HT-29 (cell line): ENCODE measurements at regions not wholly inside any gene's neighbourhood (a gene's known extent, or its start where the extent isn't known, plus 50 kb on each side); places are given as distances from the start of the nearest gene placed in this dataset.
"Not testable (repeated sequence)": the region's sequence is repeated elsewhere in the genome, so short reads cannot be mapped to it uniquely, and the experiment has no call there.

Experiments used
- DNase-seq: peaks from one replicate; pipeline ENCODE4 v3.0.0-alpha.2; 2015; ENCODE audit warnings: low spot score

GRCh38 chr13:80527400-80527799 is 186.5 kb upstream of the SPRY2 start:
- DNase-seq: no peak

DNA sequence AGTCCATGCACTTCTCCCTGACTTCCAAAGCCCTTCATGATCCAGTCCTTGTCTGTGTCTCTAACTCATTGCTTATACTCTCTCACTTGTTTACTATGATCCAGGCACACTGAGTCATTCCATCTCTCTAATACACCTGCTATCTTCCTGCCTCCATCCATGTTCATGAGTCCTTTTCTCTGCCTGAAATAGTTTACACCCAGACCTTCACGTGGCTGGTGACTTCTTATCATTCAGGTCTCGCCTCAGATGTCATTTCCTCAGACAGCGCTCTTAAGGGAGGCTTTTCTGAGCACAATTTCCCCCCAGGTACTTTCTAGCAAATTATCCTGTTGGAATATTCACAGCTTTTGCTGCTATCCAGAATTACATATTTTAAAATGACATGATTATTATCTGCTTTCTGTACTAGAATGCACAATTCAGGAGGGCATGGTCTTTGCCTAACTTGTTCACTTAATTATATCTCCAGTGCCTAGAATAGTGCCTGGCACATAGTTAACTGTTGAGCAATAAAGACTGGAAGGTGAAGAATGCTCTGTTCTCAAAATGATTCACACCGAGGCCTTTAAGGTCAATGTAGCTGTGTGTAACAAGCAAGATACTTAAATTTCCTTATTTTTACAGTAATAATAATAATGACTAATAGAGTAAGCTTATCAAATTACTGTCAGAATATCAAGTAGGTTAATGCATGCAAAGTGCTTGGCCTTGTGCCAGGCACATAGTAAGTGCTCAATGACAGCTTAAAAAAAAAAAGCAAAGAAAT is 183.7 kb upstream of the SPRY2 start:
- no peak for DNase-seq

GRCh38 chr13:80523134-80523533 is 182.2 kb upstream of the SPRY2 start:
- no peak for DNase-seq

- DNase-seq: not testable (repeated sequence)
Measured at GRCh38 chr13:80522463-80522862, 181.5 kb upstream of the SPRY2 start.

- no peak for DNase-seq
Measured at GRCh38 chr13:80516818-80517348, 176.0 kb upstream of the SPRY2 start.

DNA sequence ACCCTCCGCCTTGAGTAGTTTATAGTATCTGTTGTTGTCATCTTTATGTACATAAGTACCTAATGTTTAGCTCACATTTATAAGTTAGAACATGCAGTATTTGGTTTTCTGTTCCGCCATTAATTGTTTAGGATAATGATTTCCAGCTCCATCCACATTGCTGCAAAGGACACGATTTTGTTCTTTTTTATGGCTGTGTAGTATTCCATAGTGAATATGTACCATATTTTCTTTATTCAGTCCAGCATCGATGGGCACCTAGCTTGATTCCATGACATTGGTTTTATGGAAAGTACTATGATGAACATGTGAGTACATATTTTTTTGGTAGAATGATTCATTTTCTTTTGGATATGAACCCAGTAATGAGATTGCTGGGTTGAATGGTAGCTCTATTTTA is 174.4 kb upstream of the SPRY2 start:
- no peak for DNase-seq

DNA sequence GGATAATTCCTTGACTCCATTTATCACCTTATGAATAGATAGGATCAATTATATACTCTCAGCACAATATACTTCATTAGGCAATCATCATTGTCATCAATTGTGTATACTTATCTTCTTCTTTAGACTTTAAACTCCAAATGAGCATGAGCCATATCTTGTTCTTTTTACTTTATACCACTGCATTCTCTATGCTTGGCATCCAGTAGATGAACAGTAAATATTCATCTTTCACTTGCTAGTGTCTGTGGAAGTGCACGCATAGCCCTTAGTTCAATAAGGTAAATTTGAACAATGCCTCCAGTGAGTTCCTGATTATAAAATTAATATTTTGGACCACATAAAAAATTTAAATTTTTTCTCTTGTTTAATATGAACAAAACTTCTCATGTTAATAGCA is 172.3 kb upstream of the SPRY2 start:
- DNase-seq: no peak

DNA sequence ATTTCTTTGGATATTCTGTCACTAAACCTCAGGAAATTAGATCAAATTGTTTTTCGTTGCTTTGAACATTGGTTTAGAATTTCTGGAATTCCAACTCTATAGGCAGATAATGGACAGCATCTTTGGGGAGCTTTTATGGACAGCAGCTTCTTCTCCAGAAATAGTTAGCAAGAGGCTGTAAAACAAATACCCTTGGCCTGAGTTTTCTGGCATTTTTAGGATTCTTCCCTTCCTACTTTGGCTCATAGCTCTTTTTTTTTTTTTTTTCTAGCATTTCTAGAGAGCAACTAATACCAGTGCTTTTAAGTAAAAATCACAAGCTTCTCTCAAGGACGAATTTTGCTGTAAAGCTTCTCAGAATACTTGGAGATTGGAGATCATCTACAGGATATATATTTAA is 169.8 kb upstream of the SPRY2 start:
- no peak for DNase-seq

DNA sequence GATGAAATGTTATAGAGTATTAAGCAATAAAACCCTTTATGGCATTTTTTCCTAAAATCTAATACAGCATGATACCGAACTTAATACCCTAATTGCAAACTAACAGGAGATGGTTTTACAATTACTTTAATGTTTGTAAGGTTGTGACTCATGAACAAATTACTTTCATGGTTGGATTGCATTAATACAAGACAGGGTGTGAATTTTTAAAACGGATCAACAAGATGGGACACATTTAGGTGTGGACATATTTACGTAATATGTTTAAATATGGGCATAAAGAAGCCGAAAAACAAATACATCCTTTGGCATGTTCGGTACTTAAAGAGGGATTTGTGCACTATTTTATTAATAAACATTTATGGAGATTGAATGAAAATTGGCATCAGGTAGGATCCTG is 168.3 kb upstream of the SPRY2 start:
- DNase-seq: no peak

GRCh38 chr13:80508031-80508430 is 167.1 kb upstream of the SPRY2 start:
- DNase-seq: no peak

DNA sequence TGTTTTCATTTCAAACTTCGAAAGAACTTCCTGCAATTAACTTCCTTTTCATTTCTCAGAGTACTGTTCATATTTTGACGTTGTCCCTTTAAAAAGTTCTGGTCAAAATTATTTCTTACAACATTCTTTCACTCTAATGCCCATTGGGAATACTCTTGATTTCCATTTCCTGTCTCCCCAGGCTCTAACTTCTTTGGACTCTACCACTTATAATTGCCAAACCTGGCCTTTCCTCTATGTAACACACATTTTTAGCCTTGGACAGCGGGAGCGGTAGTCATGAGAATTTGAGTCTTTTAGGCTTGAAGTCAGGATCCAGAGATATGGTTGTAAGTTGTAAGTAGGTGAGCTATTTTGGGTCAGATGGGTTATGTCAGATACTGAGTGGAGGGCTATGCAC is 163.5 kb upstream of the SPRY2 start:
- DNase-seq: no peak

DNA sequence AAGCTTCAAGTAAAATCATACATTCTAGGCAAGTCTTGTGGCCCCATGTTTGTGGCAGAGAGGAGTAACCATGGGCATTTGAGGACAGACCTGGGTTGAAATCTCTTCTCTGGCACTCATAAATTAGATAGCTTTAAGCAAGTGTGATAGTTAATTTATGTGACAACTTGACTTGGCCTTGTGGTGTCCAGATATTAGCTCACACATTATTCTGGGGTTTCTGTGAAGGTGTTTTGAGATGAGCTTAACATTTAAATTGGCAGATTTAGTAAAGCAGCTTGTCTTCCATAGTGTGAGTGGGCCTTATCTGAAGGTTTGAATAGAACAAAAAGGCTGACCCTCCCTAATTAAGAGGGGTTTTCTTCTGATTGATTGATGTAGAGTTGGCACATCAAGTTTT is 161.4 kb upstream of the SPRY2 start:
- DNase-seq: no peak

GRCh38 chr13:80501556-80501955 is 160.6 kb upstream of the SPRY2 start:
- DNase-seq: no peak

- no peak for DNase-seq
Measured at GRCh38 chr13:80499536-80500290, 158.8 kb upstream of the SPRY2 start.

- no peak for DNase-seq
Measured at GRCh38 chr13:80498433-80498832, 157.5 kb upstream of the SPRY2 start.

- no peak for DNase-seq
Measured at GRCh38 chr13:80497978-80498377, 157.1 kb upstream of the SPRY2 start.

DNA sequence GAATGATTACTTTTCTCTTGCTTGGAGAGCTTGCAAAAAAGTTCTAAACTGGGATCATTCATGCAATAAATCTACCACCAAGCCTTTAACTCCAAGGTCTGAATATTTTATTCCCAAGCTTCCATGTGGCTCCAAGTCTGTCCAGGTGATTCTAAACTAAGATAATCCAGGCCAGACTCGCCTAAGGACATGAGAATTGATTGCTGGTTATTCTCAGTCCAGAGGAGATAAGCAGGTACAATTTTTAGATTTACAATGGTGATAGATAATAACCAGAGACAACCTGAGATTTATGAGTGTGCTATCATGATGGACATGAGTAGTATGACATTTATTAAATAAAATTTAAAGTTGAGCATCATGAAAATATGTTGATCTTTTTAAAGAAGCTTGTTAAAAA is 156.5 kb upstream of the SPRY2 start:
- DNase-seq: no peak

DNA sequence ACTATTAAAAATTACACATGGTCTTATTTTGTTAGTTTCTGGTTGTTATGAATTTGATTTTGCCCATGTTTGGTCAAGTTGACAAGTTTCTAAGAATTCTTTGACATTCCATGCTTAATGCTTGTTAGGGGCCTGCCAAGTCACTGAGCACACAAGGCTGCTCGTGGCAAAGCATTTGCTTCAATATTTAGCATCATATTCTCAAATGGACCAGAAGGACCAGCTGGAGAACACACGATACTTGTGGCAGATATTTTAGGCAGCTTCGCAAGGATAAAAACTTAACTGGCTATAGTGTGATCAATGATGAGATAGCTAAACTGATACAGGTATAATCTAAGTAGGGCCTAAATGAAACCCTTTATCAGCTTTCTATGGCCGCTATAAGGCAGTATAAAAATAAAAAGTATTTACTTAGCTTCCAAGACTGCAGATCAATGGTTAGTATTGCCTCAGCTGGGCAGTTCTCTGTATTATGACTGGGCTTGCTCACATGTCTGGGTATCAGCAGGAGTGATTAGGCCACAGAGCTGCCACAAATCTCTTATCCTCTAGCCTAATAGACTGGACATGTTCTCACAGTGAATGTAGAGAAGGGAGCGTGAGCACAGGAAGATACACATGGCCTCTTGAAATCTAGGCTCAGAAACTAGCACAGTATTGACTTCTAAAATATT is 155.9 kb upstream of the SPRY2 start:
- DNase-seq: no peak

DNA sequence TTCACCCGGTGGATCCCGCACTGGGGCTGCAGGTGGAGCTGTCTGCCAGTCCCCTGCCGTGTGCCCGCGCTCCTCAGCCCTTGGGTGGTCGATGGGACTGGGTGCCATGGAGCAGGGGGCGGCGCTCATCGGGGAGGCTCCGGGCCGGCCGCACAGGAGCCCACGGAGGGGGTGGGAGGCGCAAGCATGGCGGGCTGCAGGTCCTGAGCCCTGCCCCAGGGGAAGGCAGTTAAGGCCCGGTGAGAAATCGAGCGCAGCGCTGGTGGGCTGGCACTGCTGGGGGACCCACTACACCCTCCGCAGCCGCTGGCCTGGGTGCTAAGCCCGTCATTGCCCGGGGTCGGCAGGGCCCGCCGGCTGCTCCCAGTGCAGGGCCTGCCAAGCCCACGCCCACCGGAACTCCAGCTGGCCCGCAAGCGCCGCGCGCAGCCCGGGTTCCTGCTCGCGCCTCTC is 149.6 kb upstream of the SPRY2 start:
- DNase-seq: not testable (repeated sequence)

DNA sequence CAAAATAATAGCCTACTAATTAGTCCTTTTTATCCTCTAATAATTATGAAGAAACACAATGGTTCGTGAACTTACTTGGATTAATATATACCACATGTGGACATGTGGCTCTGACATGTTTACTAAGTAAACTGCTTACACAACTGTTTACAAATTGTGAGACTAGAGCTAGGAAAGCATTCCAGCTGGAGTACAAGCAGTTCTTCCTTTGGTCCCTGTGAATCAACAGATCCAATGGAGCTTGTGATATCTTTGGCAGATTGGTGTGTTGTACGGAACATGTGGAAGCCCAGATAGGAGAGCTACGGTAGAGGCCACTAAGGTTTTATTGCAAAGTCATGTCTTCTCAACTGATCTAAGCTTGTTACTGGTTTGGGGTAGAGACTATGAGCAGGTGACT is 145.5 kb upstream of the SPRY2 start:
- DNase-seq: no peak

DNA sequence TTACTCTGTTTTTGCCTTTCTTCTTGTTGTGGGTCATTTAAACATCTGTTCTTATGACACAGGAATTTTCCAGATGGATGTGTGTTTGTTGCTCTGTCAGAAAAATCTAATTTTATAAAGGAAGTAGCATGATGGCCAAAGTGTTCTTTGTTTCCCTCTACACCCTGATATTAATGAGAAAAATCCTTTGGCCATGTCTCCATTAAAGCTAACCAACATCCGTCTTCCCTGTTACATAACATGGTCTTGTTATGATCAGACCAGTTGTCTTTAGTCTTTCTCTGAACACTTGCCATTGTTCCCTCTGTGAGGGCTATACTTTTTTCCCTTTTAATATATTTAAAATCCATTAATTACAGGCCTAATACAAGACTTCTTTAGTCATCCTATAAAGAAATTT is 142.2 kb upstream of the SPRY2 start:
- DNase-seq: no peak

GRCh38 chr13:80481588-80481987 is 140.7 kb upstream of the SPRY2 start:
- DNase-seq: no peak
